Large intestine (tissue), 3 donors: ENCODE measurements at regions not wholly inside any gene's neighbourhood (a gene's known extent, or its start where the extent isn't known, plus 50 kb on each side); places are given as distances from the start of the nearest gene placed in this dataset.

Experiments used
- DNase-seq, 2 donors: peaks; one replicate each; pipeline versions ENCODE4 v3.0.0 to v3.0.0-alpha.2; 2013
- H3K27ac ChIP-seq: one replicate; pipeline ENCODE4 v1.5.1; 2013; ENCODE audit warnings: low read length
- H3K27me3 ChIP-seq: 2 replicates; pipeline ENCODE4 v1.6.1; 2013; ENCODE audit warnings: low read length; ENCODE audit not compliant: control insufficient read depth, insufficient read depth
- H3K36me3 ChIP-seq: 2 replicates; pipeline ENCODE4 v1.6.1; 2013; ENCODE audit warnings: low read length; ENCODE audit not compliant: control insufficient read depth, insufficient read depth
- H3K4me1 ChIP-seq: one replicate; pipeline ENCODE4 v1.6.1; 2013; ENCODE audit warnings: low read length; ENCODE audit not compliant: control insufficient read depth, insufficient read depth
- H3K4me3 ChIP-seq: one replicate; pipeline ENCODE4 v1.5.1; 2013; ENCODE audit warnings: low read length
- H3K9me3 ChIP-seq: one replicate; pipeline ENCODE4 v1.6.1; 2013; ENCODE audit warnings: mild to moderate bottlenecking, low read depth, low read length, moderate library complexity; ENCODE audit not compliant: control insufficient read depth
- WGBS: methylation state at CpG from one replicate; pipeline ENCODE4 v1.1.5; 2013; ENCODE audit warnings: low lambda C conversion rate; ENCODE audit not compliant: insufficient coverage; 5-methylcytosine and 5-hydroxymethylcytosine counted together

DNA sequence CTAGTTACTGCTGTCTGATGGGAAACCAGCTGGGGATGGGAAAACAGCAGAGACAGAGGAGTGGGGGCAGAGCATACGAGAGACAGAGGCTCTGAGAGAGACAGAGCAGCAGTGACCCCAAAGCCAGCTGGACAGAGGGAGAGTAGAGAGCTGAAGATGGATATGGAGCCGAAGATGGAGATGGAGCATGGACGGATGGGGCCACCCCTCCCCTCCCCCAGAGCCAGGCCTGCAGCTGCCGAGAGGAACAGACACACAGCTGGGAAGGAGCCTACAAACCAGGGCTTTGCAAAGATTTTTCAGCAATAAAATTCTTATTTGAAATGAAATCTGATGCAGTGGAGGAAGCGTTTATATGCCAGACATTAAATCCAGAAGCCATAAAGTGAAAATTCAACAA, 167.6 kb upstream of the LINGO1 start:
- Histone ChIP-seq H3K9me3 (no peaks in the 10 kb centered on the region), H3K27me3 (no peaks in the 10 kb centered on the region), H3K36me3 (no peaks in the 10 kb centered on the region), H3K4me3 (no peak overlapping the region), H3K27ac (no peak overlapping the region), H3K4me1 (no peaks in the 10 kb centered on the region)
- WGBS: 100% methylated on average over 1 of the region's 5 CpGs
- no peak for DNase-seq

DNA sequence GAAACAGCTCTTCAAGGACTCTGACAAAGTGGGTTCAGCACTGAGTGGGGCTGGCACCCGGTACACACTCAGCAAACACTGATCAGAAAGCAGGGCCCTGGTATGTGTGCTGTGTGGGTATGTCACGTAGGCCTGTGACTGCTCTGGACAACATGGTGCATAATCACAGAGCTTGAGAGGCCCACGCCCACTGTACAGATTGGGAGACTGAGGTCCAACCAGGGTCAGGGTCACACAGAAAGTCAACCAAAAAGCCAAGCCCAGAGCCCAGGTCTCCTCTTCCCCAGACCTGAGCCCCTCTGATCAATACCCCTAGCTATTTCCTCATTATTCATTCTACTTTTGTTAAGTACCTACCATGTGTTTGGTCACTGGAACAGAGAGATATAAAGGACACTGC, 166.1 kb upstream of the LINGO1 start:
- WGBS: no CpG with 5 or more reads among the region's 3 CpGs
- no peaks in the 10 kb centered on the region for H3K36me3 ChIP-seq
- no peaks in the 10 kb centered on the region for H3K4me1 ChIP-seq
- H3K27ac ChIP-seq: no peak overlapping the region
- no peaks in the 10 kb centered on the region for H3K27me3 ChIP-seq
- no peak for DNase-seq
- H3K4me3 ChIP-seq: no peak overlapping the region
- H3K9me3 ChIP-seq: no peaks in the 10 kb centered on the region

DNA sequence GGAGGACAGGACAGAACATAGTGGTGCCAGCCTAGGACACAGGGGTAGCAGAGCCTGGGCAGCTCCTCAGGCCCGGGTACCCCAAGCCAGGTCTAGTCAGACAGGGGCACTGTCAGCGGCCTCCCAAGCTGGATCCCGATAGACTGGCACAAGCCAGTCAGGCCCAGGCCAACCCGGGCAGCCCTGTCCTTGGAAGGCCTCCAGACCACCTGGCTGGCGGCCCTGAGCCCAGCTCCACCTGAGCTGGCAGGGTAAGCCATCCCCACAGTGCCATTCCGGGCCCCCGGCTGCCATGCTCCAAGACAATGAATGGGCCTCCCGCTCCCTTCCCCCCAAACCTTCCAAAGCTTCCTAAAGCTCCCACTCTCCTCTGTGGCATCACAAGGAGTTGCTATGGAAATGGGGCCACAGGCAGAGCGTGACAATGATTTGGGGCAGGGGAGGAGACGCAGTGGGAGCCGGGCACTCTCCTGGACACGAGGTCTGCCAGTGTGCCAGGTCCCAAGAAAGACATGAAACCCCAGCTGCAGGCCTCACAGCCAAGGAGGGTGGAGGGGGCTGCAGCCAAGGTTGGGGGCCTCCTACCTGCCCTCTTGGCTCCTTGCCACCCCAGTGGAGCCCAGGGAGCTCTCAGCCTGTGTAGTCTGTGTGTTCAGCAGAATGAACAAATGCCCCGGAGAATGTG, 165.6 kb upstream of the LINGO1 start:
- WGBS: no CpG with 5 or more reads among the region's 13 CpGs

DNA sequence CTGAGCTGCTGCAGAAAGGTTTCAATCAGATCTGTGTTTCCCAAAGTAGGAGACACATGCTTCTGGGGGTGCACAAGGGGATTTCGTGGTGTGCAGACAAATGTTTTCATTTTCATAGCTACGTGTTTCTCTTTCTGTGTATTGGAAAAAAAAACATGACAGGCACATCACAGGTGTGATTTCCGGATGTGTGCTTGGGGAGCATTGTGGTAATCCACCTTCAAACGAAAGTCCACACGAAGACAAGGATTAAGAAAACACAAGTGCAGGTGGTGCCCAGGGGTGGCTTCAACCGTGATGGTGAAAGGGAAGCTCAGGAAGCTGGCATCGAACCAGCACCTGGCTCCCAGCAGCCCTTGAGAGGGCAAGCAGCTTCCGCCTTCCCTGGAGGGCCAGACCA, 164.6 kb upstream of the LINGO1 start:
- Histone ChIP-seq H3K4me1 (no peaks in the 10 kb centered on the region), H3K9me3 (no peaks in the 10 kb centered on the region), H3K4me3 (no peak overlapping the region), H3K27me3 (no peaks in the 10 kb centered on the region), H3K27ac (no peak overlapping the region), H3K36me3 (no peaks in the 10 kb centered on the region)
- no peak for DNase-seq
- no CpG with 5 or more reads among the region's 8 CpGs for WGBS

More for the DNA sequence above, 165.6 kb upstream of the LINGO1 start:
- H3K36me3 ChIP-seq: no peaks in the 10 kb centered on the region
- no peak overlapping the region for H3K27ac ChIP-seq
- H3K4me3 ChIP-seq: no peak overlapping the region
- DNase-seq: no peak
- no peaks in the 10 kb centered on the region for H3K9me3 ChIP-seq
- no peaks in the 10 kb centered on the region for H3K4me1 ChIP-seq
- H3K27me3 ChIP-seq: no peaks in the 10 kb centered on the region

DNA sequence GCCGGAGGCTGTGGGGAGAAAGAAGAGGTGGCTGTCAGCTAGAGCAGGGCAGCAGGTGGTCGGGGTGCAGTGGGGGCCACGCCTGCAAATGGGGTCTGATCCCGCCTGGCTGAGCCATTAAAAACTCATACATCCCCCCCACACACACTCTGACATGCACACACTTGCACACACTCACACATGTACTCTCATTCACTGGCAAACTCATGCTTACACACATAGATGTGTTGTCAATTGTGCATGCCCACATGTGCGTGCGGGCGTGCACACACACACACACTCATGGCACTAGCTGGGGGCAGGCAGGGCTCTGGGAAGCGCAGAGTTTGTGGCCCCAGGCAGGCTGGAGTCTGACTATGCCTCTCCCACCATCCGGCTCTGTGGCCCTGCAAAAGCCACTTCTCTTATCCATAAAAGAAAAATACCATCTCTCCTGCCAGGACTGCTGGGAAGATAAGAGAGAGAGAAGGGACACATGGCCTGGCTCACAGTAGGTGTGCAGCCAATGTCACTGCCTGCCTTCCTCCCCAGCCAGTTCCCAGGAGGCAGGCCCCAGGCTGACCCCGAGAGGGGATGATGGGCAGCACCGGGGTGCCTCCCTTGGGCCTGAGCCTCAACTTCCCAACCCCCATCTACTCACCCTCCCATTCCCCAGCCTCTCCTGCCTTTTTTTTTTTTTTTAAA, 163.5 kb upstream of the LINGO1 start:
- Histone ChIP-seq H3K27me3 (no peaks in the 10 kb centered on the region), H3K4me1 (no peaks in the 10 kb centered on the region), H3K27ac (no peak overlapping the region), H3K4me3 (no peak overlapping the region), H3K36me3 (no peaks in the 10 kb centered on the region), H3K9me3 (no peaks in the 10 kb centered on the region)
- no CpG with 5 or more reads among the region's 11 CpGs for WGBS
- no peak for DNase-seq

DNA sequence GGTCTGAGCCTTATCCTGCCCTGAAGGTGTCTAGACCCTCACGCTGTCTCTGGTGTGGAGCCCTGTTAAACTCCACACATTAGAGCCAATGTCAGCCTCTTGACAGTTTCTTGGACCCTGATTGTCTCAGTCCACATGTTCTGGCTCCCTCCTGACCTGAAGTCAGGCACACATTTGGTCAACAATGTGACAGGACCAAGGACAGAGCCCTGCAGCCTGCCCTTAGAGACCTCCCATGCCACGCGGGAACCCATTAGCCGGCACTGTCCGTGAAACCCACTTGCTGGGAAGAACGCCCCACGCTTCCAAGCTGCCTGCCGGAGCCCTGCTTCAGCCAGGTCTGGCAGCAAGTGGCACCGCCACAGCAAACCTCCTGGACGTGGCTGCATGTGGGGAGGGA, 162.7 kb upstream of the LINGO1 start:
- Histone ChIP-seq H3K4me3 (no peak overlapping the region), H3K27me3 (no peaks in the 10 kb centered on the region), H3K4me1 (no peaks in the 10 kb centered on the region), H3K9me3 (no peaks in the 10 kb centered on the region), H3K27ac (no peak overlapping the region), H3K36me3 (no peaks in the 10 kb centered on the region)
- WGBS: no CpG with 5 or more reads among the region's 10 CpGs
- no peak for DNase-seq

DNA sequence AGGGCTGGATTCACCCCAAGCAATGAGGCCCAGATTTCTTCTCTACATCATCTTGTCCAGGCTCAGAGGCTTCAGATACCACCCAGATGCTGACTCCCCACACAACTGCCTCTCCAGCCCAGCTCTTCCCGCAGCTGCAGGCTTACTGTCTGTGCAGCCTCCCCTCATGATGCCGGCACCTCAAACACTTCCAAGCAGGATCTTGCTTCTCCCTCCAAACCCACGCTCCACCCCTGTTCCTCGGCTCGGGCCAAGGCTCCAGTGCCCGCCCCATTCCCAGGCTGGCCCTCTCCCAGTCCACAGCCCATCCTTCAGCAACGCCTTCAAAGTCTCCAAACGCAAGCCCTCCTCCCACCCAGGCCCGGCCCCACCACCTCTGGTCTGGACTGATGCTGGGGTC, 159.2 kb upstream of the LINGO1 start:
- Histone ChIP-seq H3K9me3 (no peaks in the 10 kb centered on the region), H3K4me1 (no peaks in the 10 kb centered on the region), H3K4me3 (no peak overlapping the region), H3K27me3 (no peaks in the 10 kb centered on the region), H3K27ac (no peak overlapping the region), H3K36me3 (no peaks in the 10 kb centered on the region)
- DNase-seq: no peak
- WGBS: no CpG with 5 or more reads among the region's 9 CpGs

DNA sequence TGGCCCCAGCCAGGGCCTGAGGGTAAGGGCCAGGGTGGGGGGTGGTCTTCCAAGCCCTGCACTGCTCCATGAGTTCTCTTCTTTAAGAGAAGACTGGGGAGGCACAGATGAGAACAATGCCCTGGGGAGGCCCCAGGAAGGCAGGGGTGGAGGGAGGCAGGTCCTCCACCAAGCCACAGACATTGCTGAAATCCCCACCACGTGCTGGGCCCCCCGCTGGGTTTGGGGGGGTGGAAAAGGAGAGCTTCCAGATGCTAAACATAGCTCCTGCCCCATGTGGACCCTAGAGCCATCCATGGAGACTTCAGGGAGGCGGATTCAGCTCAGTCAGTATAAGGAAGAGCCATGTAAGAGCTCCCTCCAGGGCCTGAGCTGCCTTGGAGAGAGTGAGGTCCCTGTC, 157.8 kb upstream of the LINGO1 start:
- no peaks in the 10 kb centered on the region for H3K4me1 ChIP-seq
- H3K36me3 ChIP-seq: no peaks in the 10 kb centered on the region
- no CpG with 5 or more reads among the region's 3 CpGs for WGBS
- no peak overlapping the region for H3K4me3 ChIP-seq
- H3K9me3 ChIP-seq: no peaks in the 10 kb centered on the region
- DNase-seq: no peak
- H3K27ac ChIP-seq: no peak overlapping the region
- H3K27me3 ChIP-seq: peaks cover 6% of the 10 kb centered on the region

DNA sequence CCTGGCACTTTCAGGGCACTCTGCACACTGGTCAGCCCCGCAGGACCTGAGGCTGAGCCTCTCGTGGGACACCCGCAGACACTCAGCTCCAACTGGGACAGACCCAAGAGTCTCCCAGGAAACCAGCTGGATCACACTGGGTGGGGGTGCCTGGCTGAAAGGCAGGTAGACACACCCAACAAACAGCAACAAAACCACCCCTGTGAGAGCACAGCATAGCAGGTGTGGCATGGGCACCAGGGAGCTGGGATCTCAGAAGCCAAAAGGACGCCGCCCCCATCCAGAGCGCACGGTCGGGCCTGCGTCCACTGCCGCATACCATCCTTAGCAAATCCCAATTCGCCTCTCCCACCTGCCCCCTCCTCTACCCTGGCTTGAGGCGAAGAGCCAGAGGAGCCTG, 154.2 kb upstream of the LINGO1 start:
- no peak overlapping the region for H3K4me3 ChIP-seq
- DNase-seq: no peak
- H3K9me3 ChIP-seq: no peaks in the 10 kb centered on the region
- peaks cover 6% of the 10 kb centered on the region for H3K27me3 ChIP-seq
- no peaks in the 10 kb centered on the region for H3K36me3 ChIP-seq
- H3K27ac ChIP-seq: no peak overlapping the region
- H3K4me1 ChIP-seq: no peaks in the 10 kb centered on the region
- no CpG with 5 or more reads among the region's 12 CpGs for WGBS

DNA sequence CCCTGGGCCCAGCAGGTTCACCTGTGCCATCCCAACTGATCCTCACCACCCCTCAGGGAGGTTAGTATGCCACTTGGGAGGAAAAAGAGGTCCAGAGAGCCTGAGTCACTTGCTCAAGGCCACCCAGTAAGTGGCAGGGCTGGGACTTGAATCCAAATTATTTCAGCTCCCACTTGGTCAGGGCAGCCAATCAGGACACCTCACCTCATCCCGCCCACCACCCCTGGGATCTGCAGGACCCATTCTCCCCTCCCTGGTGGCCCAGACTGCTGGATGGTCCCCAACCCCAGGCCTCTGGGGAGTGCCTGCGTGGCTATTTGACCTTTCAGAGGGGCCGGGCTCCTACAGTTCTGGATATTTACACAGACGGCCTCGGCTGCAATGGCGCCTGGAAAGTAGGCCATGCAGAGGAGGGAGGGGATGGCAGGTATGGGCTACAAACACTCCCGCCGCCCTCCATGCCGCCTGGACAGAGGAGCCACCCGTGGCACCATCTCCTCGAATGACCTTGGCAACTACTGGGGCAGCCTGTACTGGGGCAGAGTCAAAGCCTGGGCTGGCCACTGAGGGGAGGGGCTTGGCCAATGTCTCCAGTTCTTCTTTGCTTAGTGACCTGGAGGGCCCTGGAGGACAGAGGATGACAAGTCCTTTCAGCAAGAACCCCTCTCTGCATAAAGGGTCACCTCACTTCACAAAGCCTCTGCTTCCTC, 153.6 kb upstream of the LINGO1 start:
- Histone ChIP-seq H3K27me3 (peaks cover 6% of the 10 kb centered on the region), H3K36me3 (no peaks in the 10 kb centered on the region), H3K4me1 (no peaks in the 10 kb centered on the region), H3K9me3 (no peaks in the 10 kb centered on the region), H3K27ac (no peak overlapping the region), H3K4me3 (no peak overlapping the region)
- DNase-seq: no peak
- WGBS: no CpG with 5 or more reads among the region's 11 CpGs
